Colonic mucosa (tissue), 4 donors: ENCODE measurements at regions not wholly inside any gene's neighbourhood (a gene's known extent, or its start where the extent isn't known, plus 50 kb on each side); places are given as distances from the start of the nearest gene placed in this dataset.

Experiments used
- DNase-seq: peaks from one replicate; pipeline ENCODE4 v3.0.0-alpha.2; 2020
- H3K27ac ChIP-seq: fragments of 200-600 bp; one replicate; pipeline ENCODE4 v1.8.0; 2021
- H3K27me3 ChIP-seq: fragments of 200-600 bp; one replicate; pipeline ENCODE4 v1.8.0; 2021
- H3K36me3 ChIP-seq: fragments of 200-600 bp; one replicate; pipeline ENCODE4 v1.8.0; 2021
- H3K4me1 ChIP-seq: fragments of 200-600 bp; one replicate; pipeline ENCODE4 v1.8.0; 2021; ENCODE audit warnings: mild to moderate bottlenecking
- H3K4me3 ChIP-seq: fragments of 200-600 bp; one replicate; pipeline ENCODE4 v1.8.0; 2021
- H3K9ac ChIP-seq, 2 donors: one replicate each; pipeline ENCODE4 v1.7.0; 2013; ENCODE audit warnings: control low read depth in 2 of 2, low read depth in 2 of 2, low read length in 2 of 2
- H3K9me3 ChIP-seq: fragments of 200-600 bp; one replicate; pipeline ENCODE4 v1.8.0; 2021
- intact Hi-C: fragments of 100-400 bp; cut with DNase I; formaldehyde crosslinking; loops from one replicate; pipeline ENCODE4 v1.14.1; 2022
- TF ChIP-seq, protein P1 (sequence below): fragments of 200-600 bp; IDR thresholded peaks from one replicate; pipeline ENCODE4 v1.8.0; 2022; ENCODE audit warnings: antibody characterized with exemption, mild to moderate bottlenecking
- donor health status: healthy.
- donor health status: DM: no; HTN: no; CAD: no.
- donor health status: DM: no; HTN: no; CAD: no.

DNA sequence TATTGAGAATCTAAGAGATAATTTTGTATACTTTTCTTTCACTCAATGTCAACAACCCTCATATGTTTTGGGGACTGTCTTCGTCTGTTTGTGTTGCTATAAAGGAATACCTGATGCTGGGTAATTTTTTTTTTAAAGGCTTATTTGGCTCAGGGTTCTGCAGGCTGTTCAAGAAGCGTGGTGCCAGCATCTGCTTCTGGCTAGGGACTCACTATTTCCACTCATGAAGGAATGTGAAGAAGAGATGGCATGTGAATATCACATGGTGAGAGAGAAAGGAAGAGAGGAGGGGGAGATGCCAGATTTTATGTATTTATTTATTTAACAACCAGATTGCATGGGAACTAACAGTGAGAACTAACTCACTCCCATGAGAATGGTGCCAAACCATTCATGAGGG, 827.4 kb upstream of the PHF14 start:
- no peak overlapping the region for H3K27ac ChIP-seq
- no peak overlapping the region for H3K4me3 ChIP-seq
- TF ChIP-seq, protein P1, sequence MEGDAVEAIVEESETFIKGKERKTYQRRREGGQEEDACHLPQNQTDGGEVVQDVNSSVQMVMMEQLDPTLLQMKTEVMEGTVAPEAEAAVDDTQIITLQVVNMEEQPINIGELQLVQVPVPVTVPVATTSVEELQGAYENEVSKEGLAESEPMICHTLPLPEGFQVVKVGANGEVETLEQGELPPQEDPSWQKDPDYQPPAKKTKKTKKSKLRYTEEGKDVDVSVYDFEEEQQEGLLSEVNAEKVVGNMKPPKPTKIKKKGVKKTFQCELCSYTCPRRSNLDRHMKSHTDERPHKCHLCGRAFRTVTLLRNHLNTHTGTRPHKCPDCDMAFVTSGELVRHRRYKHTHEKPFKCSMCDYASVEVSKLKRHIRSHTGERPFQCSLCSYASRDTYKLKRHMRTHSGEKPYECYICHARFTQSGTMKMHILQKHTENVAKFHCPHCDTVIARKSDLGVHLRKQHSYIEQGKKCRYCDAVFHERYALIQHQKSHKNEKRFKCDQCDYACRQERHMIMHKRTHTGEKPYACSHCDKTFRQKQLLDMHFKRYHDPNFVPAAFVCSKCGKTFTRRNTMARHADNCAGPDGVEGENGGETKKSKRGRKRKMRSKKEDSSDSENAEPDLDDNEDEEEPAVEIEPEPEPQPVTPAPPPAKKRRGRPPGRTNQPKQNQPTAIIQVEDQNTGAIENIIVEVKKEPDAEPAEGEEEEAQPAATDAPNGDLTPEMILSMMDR = no peak
- H3K4me1 ChIP-seq = no peaks in the 10 kb centered on the region
- no peaks in the 10 kb centered on the region for H3K9me3 ChIP-seq
- no peak overlapping the region for H3K9ac ChIP-seq
- intact Hi-C loops = no loop called here
- H3K27me3 ChIP-seq = no peaks in the 10 kb centered on the region
- no peaks in the 10 kb centered on the region for H3K36me3 ChIP-seq
- no peak for DNase-seq

DNA sequence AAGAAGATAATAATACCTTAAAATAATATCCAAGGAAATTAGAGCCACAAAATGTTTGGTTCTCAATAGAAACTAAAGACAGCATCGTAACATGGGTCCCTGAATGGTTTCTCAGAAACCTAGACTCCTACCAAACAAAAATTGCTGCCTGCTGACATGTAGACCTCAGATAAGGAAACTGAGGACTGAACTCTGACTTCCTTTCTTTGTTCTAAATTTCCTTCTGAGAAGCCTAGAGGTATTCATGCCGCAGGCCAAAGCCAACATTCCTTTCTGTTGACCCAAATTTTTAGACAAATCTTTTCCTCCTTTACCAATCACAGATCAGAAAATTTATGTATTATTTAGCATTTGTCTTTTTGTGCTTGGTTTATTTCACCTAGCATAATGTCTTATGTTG, 816.7 kb upstream of the PHF14 start:
- intact Hi-C loops = no loop called here
- no peaks in the 10 kb centered on the region for H3K9me3 ChIP-seq
- no peak overlapping the region for H3K9ac ChIP-seq
- no peaks in the 10 kb centered on the region for H3K27me3 ChIP-seq
- no peak for DNase-seq
- H3K36me3 ChIP-seq = no peaks in the 10 kb centered on the region
- no peaks in the 10 kb centered on the region for H3K4me1 ChIP-seq
- TF ChIP-seq, protein P1 = no peak
- no peak overlapping the region for H3K27ac ChIP-seq
- H3K4me3 ChIP-seq = no peak overlapping the region

DNA sequence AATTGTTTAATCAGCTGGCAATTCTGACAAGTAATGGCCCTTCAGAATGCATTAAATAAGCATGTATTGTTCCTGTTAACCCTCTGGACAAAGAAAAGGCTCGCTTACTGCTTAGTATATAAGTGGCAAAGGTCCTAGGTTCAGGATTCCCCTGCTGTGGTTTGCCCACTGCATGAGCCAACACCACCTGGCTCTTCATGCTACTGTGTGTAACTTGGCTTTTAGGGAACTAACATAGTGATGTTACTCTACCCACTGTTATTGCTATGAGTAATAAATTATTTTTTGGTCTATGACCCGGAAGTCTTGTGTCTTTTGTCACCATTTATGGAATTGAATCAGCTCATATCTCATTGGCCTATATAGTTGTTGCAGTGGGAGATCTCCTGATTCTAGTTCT, 791.7 kb upstream of the PHF14 start:
- Histone ChIP-seq H3K4me1 (no peaks in the 10 kb centered on the region), H3K27ac (no peak overlapping the region), H3K36me3 (no peaks in the 10 kb centered on the region), H3K9ac (no peak overlapping the region), H3K9me3 (no peaks in the 10 kb centered on the region), H3K4me3 (no peak overlapping the region), H3K27me3 (no peaks in the 10 kb centered on the region)
- TF ChIP-seq, protein P1 = no peak
- no peak for DNase-seq
- intact Hi-C loops = no loop called here

DNA sequence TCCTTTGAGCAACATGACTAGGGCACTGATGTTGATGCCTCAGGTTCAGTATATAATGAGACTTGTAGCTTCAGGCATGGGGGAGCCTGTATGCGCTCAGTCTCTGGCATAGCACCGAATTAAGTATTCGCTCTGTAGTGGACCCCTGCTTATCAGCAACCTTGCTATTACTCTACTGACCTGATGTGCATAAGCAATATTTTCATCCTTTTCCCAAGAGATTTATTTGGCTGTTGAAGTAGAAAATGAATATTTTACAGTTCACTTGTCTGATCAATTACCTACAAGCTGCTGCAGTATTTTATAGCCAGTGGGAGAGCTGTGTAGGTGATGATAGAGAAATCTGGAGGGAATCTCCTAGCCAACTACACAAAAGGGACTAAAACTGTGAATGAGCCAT, 781.6 kb upstream of the PHF14 start:
- DNase-seq = no peak
- Histone ChIP-seq H3K27me3 (no peaks in the 10 kb centered on the region), H3K4me1 (no peaks in the 10 kb centered on the region), H3K27ac (no peak overlapping the region), H3K9ac (no peak overlapping the region), H3K36me3 (no peaks in the 10 kb centered on the region), H3K9me3 (no peaks in the 10 kb centered on the region), H3K4me3 (no peak overlapping the region)
- TF ChIP-seq, protein P1 = no peak
- intact Hi-C loops = no loop called here

DNA sequence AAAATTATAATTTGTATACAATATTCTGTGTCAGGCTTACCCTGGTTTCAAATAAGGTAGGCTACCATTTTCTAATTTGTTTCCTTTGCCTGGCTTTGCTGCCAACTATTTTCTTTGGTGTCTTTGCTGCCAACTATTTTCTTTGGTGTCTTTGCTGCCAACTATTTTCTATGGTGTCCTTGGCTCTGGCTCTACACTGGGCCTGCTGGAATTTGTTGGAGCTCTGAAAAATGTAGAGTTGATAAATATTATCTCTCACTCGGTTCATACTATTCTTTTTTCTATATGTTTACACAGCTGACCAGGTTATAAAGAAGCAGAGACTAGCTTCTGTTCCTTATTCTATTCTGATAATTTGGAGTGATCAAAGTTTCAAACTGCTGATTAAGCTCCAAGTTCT, 768.0 kb upstream of the PHF14 start:
- H3K4me3 ChIP-seq = no peak overlapping the region
- H3K9ac ChIP-seq = no peak overlapping the region
- DNase-seq = no peak
- no peaks in the 10 kb centered on the region for H3K27me3 ChIP-seq
- H3K4me1 ChIP-seq = no peaks in the 10 kb centered on the region
- intact Hi-C loops = no loop called here
- no peaks in the 10 kb centered on the region for H3K9me3 ChIP-seq
- H3K36me3 ChIP-seq = no peaks in the 10 kb centered on the region
- H3K27ac ChIP-seq = no peak overlapping the region
- TF ChIP-seq, protein P1 = no peak

DNA sequence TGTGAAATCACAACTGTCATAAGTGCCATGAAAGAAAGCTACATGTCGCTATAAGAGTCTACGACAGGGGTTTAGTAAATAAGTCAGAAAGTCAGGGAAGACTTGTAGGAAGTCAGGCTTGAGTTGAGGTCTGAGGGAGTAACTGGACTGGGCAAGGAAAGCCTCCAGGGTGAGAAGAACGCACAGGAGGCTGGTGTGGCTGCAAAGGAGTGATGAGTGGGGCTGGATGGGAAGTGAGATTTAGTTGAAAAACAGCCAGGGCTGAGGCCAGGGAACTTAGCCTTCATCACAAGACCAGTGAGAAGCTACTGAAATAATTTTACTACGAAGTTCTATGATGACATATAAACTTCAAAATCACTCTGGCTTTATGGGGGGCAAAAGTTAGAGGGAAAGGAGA, 763.7 kb upstream of the PHF14 start:
- no peaks in the 10 kb centered on the region for H3K27me3 ChIP-seq
- TF ChIP-seq, protein P1 = no peak
- H3K9me3 ChIP-seq = no peaks in the 10 kb centered on the region
- no peak for DNase-seq
- no peak overlapping the region for H3K4me3 ChIP-seq
- intact Hi-C loops = no loop called here
- H3K27ac ChIP-seq = no peak overlapping the region
- no peaks in the 10 kb centered on the region for H3K4me1 ChIP-seq
- no peaks in the 10 kb centered on the region for H3K36me3 ChIP-seq
- no peak overlapping the region for H3K9ac ChIP-seq
